Stomach (tissue), 8 donors: ENCODE measurements at regions not wholly inside any gene's neighbourhood (a gene's known extent, or its start where the extent isn't known, plus 50 kb on each side); places are given as distances from the start of the nearest gene placed in this dataset.

Source experiments
- DNase-seq, 2 donors: peaks; one replicate each; pipeline versions ENCODE4 v3.0.0 to v3.0.0-alpha.2; 2013 to 2019
- H3K27ac ChIP-seq, 5 donors: fragments of 200-600 bp in 4 of 5; sonication (generic) in 4 of 5; one replicate each; pipeline ENCODE4 v1.5.1; 2013 to 2019; ENCODE audit warnings: mild to moderate bottlenecking in 1 of 5, moderate library complexity in 1 of 5
- H3K27me3 ChIP-seq, 3 donors: fragments of 200-600 bp; sonication (generic); one replicate each; pipeline ENCODE4 v1.5.1; 2017 to 2019; ENCODE audit warnings: mixed run types in 1 of 3
- H3K36me3 ChIP-seq, 4 donors: fragments of 200-600 bp; sonication (generic); 1 replicate in 3 of 4; 2 replicates in 1 of 4; pipeline ENCODE4 v1.5.1; 2016 to 2019
- H3K4me1 ChIP-seq, 4 donors: fragments of 200-600 bp; sonication (generic); one replicate each; pipeline ENCODE4 v1.5.1; 2016 to 2019
- H3K4me3 ChIP-seq, 4 donors: fragments of 200-600 bp; sonication (generic) in 3 of 4; one replicate each; pipeline ENCODE4 v1.5.1; 2016 to 2019; ENCODE audit warnings: mild to moderate bottlenecking in 1 of 4
- H3K9me3 ChIP-seq, 4 donors: fragments of 200-600 bp; sonication (generic); one replicate each; pipeline ENCODE4 v1.5.1; 2016 to 2019
- EP300 ChIP-seq: sonication (generic); formaldehyde crosslinking; IDR thresholded peaks from one replicate; pipeline ENCODE4 v1.6.1; 2017; ENCODE audit warnings: antibody characterized with exemption
- POLR2A ChIP-seq, 4 donors: fragments of 450-650 bp; IDR thresholded peaks; one replicate each; pipeline ENCODE4 v1.6.1; 2016; ENCODE audit warnings: antibody characterized with exemption in 4 of 4, control low read depth in 2 of 4, mild to moderate bottlenecking in 1 of 4, moderate library complexity in 1 of 4
- POLR2AphosphoS5 ChIP-seq, 3 donors: sonication (generic); formaldehyde crosslinking; IDR thresholded peaks; one replicate each; pipeline ENCODE4 v1.6.1; 2016; ENCODE audit warnings: antibody characterized with exemption in 3 of 3
- WGBS, 5 donors: extraction: QIAGEN DNeasy Blood & Tissue Kit in 3 of 5; methylation state at CpG; one replicate each; pipeline versions ENCODE4 v1.1.5 to v1.1.7; 2013 to 2018; 5-methylcytosine and 5-hydroxymethylcytosine counted together
- intact Hi-C: fragments of 100-400 bp; cut with DNase I; formaldehyde crosslinking; loops from one replicate; pipeline ENCODE4 v1.15.1; 2023; ENCODE audit warnings: low total_unique reads
- TF ChIP-seq, protein P1 (sequence below), 7 experiments: fragments of 450-650 bp in 4 of 7; fragments of 200-600 bp in 3 of 7; sonication (generic) in 3 of 7; IDR thresholded peaks; one replicate each; pipeline ENCODE4 v1.5.1; 2016 to 2019; ENCODE audit warnings: antibody characterized with exemption in 7 of 7, control low read depth in 2 of 7, mild to moderate bottlenecking in 1 of 7
- donor health status: healthy with polysubstance abuse.
- donor health status: Bipolar disorder and iron deficiency.
- donor health status: healthy.

GRCh38 chr12:87901457-87901856 lies 127.7 kb downstream of the C12orf50 start:
- WGBS, 5 donors, result 80 to 86% (median 83%) methylated on average over 4 of the region's 4 CpGs
- no peak for TF ChIP-seq POLR2AphosphoS5 (IDR thresholded peaks at IDR 0.05)
- no peak for TF ChIP-seq POLR2A (IDR thresholded peaks at IDR 0.05)
- TF ChIP-seq EP300, result no peak
- TF ChIP-seq, protein P1, sequence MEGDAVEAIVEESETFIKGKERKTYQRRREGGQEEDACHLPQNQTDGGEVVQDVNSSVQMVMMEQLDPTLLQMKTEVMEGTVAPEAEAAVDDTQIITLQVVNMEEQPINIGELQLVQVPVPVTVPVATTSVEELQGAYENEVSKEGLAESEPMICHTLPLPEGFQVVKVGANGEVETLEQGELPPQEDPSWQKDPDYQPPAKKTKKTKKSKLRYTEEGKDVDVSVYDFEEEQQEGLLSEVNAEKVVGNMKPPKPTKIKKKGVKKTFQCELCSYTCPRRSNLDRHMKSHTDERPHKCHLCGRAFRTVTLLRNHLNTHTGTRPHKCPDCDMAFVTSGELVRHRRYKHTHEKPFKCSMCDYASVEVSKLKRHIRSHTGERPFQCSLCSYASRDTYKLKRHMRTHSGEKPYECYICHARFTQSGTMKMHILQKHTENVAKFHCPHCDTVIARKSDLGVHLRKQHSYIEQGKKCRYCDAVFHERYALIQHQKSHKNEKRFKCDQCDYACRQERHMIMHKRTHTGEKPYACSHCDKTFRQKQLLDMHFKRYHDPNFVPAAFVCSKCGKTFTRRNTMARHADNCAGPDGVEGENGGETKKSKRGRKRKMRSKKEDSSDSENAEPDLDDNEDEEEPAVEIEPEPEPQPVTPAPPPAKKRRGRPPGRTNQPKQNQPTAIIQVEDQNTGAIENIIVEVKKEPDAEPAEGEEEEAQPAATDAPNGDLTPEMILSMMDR (IDR thresholded peaks at IDR 0.05), result no peak

DNA sequence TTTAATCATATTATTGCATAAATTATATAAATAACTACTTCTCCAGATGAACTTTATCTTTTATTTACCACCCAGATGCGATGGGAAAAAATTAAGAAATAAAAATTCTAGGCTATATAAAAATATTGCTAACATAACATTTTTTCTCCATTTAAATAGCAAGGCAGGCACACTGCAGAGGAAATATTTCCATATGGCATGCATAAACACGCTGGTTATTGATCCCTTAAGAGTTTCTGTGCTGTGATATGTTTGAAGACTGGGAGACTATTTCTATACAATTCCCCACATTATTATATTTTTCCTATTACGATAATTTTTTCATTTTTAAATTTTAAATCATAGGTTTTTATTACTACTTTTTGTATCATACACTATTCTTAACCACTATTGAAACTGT lies 131.5 kb downstream of the C12orf50 start:
- H3K36me3 ChIP-seq, result no peaks in the 10 kb centered on the region
- intact Hi-C loops, result no loop called here
- DNase-seq, result no peak

More at GRCh38 chr12:87901457-87901856, 127.7 kb downstream of the C12orf50 start:
- no peak for DNase-seq
- Histone ChIP-seq H3K36me3 (no peaks in the 10 kb centered on the region), H3K27ac (no peak overlapping the region), H3K9me3 (no peaks in the 10 kb centered on the region), H3K4me1 (no peaks in the 10 kb centered on the region), H3K4me3 (no peak overlapping the region), H3K27me3 (no peaks in the 10 kb centered on the region)
- intact Hi-C loops, result no loop called here

GRCh38 chr12:87883806-87884205 lies 145.4 kb downstream of the C12orf50 start:
- intact Hi-C loops, result no loop called here
- Histone ChIP-seq H3K9me3 (no peaks in the 10 kb centered on the region), H3K27me3 (no peaks in the 10 kb centered on the region), H3K4me1 (no peaks in the 10 kb centered on the region), H3K36me3 (no peaks in the 10 kb centered on the region), H3K4me3 (no peak overlapping the region), H3K27ac (no peak overlapping the region)
- TF ChIP-seq EP300 (no peak), POLR2AphosphoS5 (IDR thresholded peaks at IDR 0.05) (no peak), POLR2A (IDR thresholded peaks at IDR 0.05) (no peak)
- TF ChIP-seq, protein P1 (IDR thresholded peaks at IDR 0.05), result no peak
- DNase-seq, result no peak
- WGBS, 5 donors, result 25 to 42% (median 38%) methylated on average over 3 of the region's 3 CpGs

More for the DNA sequence above, 131.5 kb downstream of the C12orf50 start:
- WGBS, 5 donors, result 67 to 86% (median 77%) methylated on average over 3 of the region's 3 CpGs
- H3K27ac ChIP-seq, result no peak overlapping the region
- no peaks in the 10 kb centered on the region for H3K9me3 ChIP-seq
- no peak overlapping the region for H3K4me3 ChIP-seq
- H3K4me1 ChIP-seq, result no peaks in the 10 kb centered on the region
- TF ChIP-seq EP300 (no peak), POLR2AphosphoS5 (IDR thresholded peaks at IDR 0.05) (no peak), POLR2A (IDR thresholded peaks at IDR 0.05) (no peak)
- TF ChIP-seq, protein P1 (IDR thresholded peaks at IDR 0.05), result no peak
- no peaks in the 10 kb centered on the region for H3K27me3 ChIP-seq

DNA sequence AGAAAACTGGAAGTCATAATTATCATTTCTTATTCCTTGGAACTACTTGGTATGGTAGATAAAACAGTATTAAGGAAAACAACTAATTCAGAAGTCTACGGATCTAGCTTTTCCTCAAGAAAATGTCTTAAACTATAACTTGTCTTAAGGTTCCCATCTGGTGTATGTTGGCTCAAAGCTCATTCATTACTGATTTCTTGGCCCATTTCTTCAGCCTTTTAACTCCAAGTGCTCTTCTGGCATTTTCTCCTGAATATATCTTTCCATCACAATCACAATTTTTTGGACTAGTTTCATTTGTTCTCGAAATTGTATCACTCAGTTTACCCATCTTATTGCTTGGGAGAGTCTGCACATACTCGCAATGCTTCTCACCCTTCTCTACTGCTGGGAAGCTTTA lies 150.1 kb downstream of the C12orf50 start:
- Histone ChIP-seq H3K36me3 (no peaks in the 10 kb centered on the region), H3K4me1 (no peaks in the 10 kb centered on the region), H3K27ac (no peak overlapping the region), H3K9me3 (no peaks in the 10 kb centered on the region), H3K4me3 (no peak overlapping the region), H3K27me3 (no peaks in the 10 kb centered on the region)
- no peak for TF ChIP-seq EP300
- no peak for TF ChIP-seq POLR2A (IDR thresholded peaks at IDR 0.05)
- no peak for TF ChIP-seq POLR2AphosphoS5 (IDR thresholded peaks at IDR 0.05)
- TF ChIP-seq, protein P1 (IDR thresholded peaks at IDR 0.05), result no peak
- no peak for DNase-seq
- intact Hi-C loops, result no loop called here
- WGBS, 5 donors, result 41 to 60% (median 48%) methylated on average over 3 of the region's 3 CpGs
